ENCODE measurements at regions not wholly inside any gene's neighbourhood (a gene's known extent, or its start where the extent isn't known, plus 50 kb on each side); places are given as distances from the start of the nearest gene placed in this dataset.
"Not testable (repeated sequence)": the region's sequence is repeated elsewhere in the genome, so short reads cannot be mapped to it uniquely, and the experiment has no call there.

DNA sequence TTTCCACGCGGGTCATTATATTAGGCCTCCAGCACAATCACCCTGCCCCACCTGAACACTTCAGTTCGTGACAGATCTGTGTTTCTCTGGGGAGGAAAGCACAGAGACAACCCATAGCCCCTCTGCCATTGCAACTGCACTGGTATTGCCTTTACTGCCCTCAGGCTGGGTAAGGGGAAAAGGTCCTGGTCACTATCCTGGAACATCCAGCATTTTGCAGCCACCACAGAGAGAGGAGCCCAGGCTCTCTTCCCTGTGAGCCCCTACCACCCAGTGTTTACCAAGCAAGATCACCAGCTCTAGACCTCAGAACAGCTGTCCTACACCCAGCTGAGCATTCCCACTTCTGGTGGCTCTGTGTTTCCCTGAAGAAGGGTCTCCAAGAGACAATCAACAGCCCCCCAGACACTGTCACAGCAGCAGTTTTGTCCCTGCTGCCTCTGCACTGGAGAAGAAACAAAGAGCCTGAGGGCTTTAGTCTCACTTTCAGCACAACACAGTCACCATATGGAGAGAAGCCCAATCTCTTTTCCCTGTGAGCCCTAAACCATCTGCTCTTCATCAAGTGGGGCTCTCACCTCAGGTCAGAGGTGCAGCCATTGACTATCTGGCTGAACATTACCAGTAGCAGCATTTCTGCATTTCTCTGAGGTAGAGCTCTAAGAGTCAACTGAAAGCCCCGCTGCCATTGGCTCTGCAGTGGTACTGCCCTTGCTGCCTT lies 655.2 kb upstream of the FAM174A start:
- DNase-seq, result no peak

DNA sequence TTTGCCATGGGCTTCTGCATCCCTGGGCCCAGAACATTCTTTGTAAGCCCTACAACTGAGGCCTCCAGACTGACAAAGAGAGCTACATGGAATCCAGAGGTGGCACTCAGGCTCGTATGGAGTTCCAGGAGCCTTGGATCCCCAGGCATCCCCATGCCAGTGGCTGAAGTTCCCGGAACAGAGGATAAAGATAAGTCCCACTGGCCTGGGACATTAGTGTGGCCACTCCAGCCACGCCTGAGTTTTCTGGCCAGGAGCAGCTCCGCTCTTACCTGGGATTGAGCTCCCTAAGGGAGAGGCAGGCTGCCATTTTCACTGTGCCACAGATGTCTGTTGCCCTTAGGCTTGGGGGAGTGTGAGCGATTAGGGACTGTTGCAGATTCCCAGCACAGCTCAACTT lies 656.3 kb upstream of the FAM174A start:
- no peak for DNase-seq

DNA sequence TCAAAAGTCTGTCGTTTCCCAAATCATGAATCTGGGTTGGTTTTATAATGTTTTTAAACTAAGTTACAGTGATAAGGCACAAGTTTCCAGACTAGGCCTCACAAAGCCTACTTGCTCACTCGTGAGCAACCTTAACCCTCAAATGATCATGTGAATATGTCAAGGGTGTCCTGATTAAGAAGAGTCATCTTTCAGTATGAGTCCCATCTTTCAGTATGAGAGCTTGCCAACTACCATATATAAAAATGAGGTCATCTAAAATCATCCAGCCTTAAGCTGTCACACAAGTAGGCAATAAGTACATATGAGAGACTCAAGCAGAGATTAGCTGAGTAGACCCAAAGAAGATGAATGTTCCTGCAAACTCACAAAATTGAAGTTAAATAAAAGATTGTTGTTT lies 668.4 kb upstream of the FAM174A start:
- no peak for DNase-seq

DNA sequence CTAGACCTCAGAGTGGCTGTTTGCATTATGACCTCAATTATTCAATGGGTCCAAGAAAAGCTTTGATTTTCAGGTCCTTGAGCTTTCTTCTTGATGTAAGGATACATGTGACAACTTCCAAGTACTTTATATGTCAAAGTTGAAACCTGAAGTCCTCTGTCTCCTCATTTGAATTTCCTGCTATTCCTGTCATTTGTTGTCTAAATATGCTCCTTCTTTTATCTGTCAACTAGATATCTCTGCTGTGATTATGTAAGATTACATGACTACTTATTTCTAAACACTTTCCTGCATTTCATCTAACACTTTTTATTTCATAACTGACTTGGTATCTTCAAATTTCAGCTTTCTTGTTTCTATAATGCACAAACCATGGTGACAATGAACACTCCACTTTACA lies 670.0 kb upstream of the FAM174A start:
- DNase-seq, result no peak

DNA sequence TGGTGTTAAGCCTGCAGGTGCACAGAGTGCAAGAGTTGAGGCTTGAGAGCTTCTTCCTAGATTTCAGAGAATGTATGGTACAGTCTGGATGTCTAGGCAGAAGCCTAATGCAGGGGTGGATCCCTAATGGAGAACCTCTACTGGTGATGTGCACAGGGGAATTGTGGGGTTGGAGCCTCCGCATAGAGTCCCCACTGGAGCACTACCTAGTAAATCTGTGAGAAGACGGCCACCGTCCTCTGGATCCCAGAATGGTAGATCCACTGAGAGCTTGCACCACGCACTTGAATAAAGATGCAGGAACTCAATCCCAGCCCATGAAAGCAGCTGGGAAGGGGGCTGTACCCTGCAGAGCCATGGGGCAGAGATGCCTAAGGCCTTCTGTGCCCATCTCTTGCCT lies 699.4 kb upstream of the FAM174A start:
- DNase-seq, result no peak

DNA sequence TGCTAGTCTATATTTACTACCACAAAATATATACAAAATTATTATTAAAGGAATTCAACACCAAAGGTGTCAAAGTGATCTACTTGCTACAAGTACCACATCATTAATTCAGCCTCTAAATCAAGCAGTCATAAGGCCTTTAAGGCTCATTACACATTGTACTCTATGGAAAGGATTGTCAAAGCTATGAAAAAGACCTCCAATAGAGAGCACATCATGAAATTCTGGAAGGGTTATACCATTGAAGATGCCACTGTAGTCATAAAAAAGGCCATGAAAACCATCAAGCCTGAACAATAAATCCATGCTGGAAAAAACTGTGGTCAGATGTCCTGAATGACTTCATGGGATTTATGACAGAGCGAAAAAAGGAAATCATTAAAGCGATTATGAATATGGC lies 708.0 kb upstream of the FAM174A start:
- DNase-seq, result no peak

DNA sequence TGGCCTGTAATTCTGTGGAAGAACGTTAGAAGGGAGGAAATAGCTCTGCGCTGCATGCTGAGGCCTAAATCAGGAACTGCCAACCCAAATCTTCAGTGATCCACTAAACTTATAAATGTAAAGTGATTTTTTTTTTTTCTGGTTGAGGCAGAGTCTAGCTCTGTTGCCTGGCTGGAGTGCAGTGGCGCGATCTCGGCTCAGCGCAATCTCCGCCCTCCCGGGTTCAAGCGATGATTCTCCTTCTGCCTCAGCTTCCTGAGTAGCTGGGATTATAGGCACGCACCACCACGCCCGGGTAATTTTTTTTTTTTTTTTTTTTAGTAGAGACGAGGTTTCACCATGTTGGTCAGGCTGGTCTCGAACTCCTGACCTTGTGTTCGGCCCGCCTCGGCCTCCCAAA lies 717.4 kb upstream of the FAM174A start:
- no peak for DNase-seq

DNA sequence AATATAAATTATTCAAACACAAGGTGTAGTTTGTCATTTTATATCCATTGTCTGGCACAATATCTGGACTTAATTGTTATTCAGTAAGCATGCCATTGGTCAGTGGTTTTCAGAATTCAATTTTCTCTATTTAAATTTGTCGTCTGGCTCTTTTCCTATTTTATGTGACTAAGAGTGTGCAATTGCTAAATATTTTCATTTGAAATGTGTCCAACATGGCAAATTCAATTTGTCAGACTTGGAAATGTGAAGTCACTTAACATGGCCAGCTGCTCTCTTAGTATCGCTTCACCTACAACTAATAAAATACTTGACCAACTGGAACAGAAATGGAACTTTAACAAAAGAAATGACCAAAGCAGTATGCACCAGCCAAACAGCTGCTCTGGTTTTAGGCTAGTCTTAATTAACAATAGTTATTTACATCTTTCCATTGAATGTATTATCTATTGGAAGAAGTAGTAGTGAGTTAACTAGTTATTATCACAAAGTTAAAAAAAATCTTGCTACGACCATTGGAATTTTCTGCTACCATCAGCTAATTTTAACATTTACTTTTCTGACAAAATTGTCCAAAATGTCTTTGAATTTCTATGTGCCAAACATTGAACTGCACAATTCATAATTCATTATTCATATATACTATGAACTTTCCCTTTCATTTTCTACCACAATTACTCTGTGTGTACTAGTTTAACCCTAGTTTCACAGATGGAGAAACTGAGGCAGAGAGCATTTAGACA lies 720.7 kb upstream of the FAM174A start:
- no peak for DNase-seq

DNA sequence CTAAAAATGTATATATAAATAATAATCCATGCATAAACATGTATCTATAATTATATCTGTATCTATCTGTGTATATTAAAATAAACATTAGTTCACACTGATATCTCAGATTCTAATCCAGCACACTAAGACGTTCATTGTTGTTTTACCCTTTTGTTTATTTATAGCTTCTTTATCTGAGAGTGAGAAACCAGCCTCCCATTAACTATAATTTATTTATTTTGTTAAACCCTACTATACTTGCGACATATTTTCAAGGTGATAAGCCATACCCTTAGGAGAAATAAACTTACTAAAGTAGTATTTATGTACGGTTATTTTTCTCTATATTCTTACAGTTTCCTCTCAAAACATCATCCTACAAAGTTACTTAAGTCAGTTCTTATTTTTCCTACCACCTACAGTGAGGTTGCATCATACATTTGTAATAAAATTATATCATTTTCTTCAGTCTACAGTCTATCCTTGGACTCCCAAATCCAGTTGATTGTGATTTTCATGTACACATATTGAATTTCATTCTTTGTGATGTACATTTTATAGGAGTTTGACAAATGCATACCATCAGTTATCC lies 726.4 kb upstream of the FAM174A start:
- DNase-seq, result no peak

DNA sequence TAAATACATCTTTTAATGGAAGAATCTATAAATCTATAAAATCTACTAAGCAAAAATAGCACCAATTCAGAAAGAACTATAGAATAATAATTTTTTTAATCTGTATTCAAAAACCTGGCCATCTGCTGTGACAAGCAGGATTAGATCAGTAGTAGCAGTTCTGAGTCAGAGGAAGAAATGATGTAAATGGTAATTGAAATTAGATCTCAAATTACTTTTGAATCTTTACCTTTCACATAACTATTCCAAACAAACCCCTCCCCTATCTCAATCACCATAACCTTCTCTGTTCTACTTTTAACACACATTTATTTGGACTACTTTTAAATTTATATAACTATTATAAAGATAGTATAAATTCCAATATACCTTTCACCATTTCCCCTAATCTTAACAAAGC lies 727.8 kb upstream of the FAM174A start:
- DNase-seq, result no peak

DNA sequence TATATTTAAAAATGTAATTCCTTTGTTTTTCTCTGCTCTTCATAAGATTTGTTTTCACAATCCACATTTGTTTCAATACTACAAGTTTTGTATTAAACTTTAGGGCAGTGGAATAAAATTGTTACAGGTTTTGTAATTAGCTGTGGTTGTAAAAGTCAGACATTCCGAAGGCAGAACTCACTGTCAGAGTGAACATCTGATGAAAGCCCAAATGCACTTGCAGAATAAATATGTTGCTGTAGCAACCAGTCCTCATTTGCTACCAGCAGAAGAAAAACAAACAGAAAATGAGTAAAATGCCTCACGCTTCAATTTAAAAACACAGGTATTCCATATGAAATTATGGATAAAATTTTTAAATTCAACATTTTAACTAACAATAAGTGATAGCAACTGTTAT lies 740.1 kb upstream of the FAM174A start:
- no peak for DNase-seq

DNA sequence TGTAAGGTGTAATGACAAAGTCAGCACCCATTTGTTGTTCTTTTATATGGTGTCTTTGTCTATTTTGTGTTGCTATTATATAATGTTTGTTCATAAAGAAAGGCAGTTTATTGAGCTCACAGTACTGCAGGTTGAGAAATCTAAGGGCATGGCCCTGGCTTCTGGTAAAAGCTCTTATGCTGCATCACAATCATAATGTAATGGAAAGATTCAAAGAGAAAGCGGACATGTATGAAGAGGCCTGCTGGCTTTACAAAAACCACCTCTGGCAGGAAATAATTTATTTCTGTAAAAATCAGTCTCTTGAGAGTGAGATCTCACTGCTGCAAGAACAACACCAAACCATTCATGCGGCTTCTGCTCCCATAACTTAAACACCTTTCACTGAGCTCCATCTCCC lies 746.7 kb upstream of the FAM174A start:
- DNase-seq, result no peak

DNA sequence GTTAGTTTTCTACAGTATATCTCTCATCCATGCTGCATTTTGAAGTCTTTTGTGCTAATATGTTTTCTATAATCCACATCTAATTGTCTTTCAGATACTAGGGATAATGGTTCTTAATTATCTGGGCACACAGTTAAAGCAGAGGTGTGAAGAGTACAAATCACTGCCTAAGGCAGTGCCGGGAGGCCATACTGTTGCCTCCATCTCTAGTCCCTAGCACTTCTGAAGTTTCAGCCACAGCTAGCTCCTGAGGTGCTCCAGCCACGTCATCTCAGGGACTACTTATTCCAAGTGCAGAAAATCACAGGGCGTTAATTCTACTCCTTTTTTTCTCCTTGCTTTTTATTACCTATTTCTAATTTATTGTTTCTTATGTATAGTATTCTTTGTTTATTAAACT lies 760.0 kb upstream of the FAM174A start:
- DNase-seq, result no peak

DNA sequence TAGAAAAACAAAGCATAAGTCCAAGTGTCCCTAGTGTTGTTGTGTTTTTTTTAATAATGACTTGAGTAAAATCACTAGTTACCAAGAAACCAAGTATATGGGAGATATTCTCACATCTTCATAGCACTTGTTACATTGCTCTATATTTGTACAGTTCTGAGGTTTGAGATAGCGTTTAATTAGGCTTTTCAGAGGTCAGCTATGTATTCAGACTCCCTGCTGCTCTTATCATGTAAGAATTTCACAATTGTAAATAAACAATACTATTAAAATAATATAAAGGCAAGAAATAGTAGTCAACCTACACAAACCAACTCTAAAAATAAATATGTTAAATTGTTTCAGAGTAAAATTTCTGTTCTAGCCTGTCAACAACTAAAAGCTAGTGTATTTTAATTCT lies 761.9 kb upstream of the FAM174A start:
- DNase-seq, result no peak

DNA sequence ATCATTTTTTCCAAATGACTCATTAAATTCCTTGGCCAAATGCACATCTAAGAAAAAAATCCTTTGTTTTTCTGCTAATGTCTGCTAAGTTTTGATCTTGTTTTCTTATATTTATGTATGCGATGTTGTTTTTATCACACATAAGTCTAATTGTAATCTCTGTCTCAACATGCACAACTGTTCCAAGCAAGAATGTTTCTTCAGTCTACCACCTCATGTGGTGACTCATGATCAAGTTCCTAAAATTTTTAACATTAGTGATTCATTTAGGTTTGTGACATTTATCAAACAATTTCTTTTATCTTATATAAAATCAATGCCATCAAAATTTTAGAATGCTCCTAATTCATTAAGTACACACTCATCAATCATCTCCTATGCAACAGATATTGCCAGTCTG lies 763.9 kb upstream of the FAM174A start:
- no peak for DNase-seq

DNA sequence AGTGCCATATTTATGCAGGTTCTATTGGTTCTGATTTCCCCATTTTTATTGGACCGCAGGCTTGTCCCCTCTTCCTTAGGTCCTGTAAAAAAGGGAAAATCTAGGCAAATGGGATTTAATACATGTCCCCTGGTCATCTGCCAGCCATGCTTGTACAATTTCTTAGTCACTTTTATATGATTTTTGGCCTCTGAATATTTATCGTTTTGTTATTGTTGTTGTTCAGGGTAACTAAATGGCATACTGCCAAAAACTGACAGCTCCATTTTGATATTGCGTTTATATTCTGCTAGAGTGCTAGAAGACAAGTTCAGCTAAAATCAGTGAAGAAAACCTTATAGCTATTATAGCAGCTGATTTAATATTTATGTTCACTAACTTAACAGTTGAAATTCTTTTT lies 770.2 kb upstream of the FAM174A start:
- no peak for DNase-seq

DNA sequence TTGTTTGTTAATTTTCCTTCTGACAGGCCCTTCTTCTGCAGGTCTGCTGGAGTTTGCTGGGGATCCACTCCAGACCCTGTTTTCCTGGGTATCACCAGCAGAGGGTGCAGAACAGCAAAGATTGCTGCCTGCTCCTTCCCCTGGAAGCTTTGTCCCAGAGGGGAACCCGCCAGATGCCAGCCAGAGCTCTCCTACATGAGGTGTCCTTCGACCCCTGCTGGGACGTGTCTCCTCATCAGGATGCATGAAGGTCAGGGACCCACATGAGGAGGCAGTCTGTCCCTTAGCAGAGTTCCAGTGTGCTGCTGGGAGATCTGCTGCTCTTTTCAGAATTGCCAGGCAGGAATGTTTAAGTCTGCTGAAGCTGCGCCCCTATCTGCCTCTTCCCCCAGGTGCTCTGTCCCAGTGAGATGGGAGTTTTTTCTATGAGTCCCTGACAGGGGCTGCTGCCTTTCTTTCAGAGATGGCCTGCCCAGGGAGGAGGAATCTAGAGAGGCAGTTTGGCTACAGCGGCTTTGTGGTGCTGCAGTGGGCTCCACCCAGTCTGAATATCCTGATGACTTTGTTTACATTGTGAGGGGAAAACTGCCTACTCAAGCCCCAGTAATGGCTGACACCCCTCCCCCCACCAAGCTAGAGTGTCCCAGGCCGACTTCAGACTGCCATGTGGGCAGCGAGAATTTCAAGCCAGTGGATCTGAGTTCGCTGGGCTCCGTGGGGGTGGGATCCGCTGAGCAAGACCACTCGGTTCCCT lies 772.0 kb upstream of the FAM174A start:
- no peak for DNase-seq

DNA sequence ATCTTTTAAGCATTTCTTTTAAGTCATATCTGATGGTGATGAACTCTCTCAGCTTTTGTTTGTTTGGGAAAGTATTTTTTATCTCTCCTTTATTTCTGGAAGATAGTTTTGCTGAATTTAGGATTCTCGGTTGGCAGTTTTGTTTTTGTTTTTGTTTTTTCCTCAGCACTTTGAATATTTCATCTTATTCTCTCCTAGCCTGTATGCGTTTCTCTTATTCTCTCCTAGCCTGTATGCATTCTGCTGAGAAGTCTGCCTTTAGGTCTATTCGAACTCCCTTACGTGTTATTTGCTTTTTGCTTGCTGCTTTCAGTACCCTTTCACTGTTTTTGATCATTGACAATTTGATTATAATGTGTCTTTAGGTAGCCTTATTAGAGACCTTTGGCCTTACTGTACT lies 787.8 kb upstream of the FAM174A start:
- DNase-seq, result no peak

DNA sequence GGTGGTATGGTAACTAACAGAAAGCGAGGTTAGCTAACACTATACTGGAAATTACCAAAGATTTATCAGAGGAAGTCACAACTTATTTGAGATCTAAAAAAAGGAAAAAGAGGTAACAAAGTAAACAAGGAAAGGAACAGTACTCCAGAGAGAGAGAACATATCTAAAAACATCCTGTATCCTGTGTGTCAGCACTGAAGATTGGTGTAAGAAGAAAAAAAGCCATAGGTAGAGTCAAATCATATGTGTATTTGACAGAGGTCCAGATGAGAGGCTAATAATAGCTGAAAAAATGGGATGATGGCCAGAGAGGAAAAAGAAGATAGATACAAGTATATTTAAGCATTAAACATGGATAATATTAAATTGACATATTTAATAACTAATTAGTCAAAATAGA lies 802.0 kb upstream of the FAM174A start:
- DNase-seq, result not testable (repeated sequence)

DNA sequence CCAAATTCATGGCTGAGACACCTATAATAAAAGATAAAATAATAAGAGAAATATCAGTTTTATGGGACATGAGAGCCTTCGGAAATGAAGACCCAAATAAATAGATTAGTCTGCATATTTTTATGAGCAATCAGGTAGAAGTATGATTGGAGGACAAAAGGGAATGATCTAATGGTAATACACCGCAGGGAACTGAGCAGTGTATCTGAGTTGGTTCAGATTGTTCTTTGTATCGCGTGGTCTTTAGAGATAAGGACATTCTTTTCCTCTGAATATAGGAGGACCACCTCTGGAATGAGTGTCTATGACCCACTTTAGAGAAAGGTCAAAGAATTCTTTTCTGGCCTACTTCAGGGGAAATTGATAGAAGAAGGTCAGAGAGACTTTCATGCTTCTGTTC lies 801.8 kb upstream of the CHD1 start:
- not testable (repeated sequence) for DNase-seq

DNA sequence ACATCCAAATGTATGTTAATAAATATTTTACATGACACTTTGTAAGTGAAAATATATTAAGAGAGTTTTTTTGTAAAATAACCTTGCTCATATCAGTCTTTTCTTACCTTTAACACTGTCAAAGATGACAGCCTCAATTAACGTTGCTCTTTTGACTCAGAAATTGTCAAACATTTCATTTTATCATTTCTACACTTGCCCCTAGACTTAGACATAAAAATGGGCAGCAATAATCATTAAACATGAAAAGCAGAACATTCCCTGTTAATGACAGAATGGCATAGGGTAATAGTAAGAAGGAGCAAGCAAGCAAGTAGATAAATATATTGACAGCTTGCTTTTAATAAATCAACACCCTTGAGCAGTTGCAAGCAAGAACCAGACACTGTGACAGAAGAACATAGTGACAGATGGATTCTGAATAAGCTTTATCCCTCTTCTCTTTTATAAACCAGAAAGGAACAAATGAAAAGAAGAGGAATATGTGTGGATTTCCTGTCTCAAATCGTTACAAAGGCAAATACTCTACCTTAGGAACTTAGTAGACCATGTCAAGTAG lies 796.0 kb upstream of the CHD1 start:
- DNase-seq, result no peak

DNA sequence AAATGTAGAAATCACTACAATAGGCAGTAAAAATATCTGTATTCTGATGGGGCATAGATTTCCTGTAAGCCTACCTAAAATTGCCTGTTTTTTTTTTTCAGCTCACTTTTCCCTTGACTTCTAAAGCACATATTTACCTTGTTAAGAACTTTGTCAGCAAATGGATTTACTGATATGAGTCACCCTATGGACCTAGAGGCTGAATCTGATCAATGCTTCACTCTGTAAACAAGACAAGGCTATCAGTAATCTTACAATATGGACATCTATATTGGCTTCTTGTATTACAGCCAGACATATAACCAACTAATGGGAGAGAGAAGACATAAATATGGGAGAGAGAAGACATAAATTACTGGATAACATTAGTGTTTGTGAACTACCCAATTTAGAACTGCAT lies 792.7 kb upstream of the CHD1 start:
- no peak for DNase-seq

DNA sequence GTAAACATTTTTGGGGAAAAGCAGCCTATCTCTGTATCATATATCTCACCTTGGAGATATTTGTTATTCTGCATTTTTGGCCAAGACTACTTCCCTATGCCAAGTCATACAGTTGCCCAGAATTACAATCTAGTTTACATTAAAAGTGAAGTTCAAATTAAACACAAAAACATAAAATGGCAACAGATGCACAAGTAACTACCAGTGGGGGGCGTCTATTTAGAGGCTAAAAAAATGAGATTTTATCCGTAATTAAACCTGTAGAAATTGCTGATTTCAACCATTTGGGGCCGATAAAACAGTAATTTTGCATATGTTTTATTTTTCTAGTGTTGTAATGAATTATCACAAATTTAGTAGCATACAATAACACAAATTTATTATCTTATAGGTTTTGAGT lies 787.1 kb upstream of the CHD1 start:
- DNase-seq, result no peak
